HG03108 (cell line): ENCODE measurements at regions not wholly inside any gene's neighbourhood (a gene's known extent, or its start where the extent isn't known, plus 50 kb on each side); places are given as distances from the start of the nearest gene placed in this dataset.
"Not testable (repeated sequence)": the region's sequence is repeated elsewhere in the genome, so short reads cannot be mapped to it uniquely, and the experiment has no call there.

Experiments
- ATAC-seq: cut with Tn5 transposase; IDR thresholded peaks from one replicate; pipeline ENCODE4 v1.9.1; 2021; ENCODE audit warnings: moderate library complexity; ENCODE audit not compliant: unreplicated experiment

GRCh38 chr6:82506526-82506925, 142.9 kb downstream of the TPBG start:
- ATAC-seq: no peak

DNA sequence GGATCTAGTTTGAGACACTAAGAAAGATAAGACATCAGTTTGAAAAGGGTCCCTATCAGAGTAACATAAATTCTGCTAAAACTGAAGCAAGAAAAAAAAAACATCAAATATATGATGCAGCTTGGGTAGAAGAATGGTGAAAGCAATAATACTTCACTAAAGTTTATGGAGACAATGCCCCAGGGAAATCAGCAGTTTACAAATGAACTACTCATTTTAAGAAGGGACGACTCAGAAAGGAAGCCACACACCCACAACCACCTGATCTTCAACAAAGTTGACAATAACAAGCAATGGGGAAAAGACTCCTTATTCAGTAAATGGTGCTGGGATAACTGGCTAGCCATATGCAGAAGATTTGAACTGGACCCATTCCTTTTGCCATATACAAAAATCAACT, 143.5 kb downstream of the TPBG start:
- no peak for ATAC-seq

GRCh38 chr6:82511546-82511945, 147.9 kb downstream of the TPBG start:
- ATAC-seq: no peak

GRCh38 chr6:82517896-82518295, 154.3 kb downstream of the TPBG start:
- ATAC-seq: not testable (repeated sequence)

- ATAC-seq: no peak
Observed at GRCh38 chr6:82521369-82521768, 157.8 kb downstream of the TPBG start.

- no peak for ATAC-seq
Observed at GRCh38 chr6:82521861-82522260, 158.2 kb downstream of the TPBG start.

GRCh38 chr6:82524031-82524430, 160.4 kb downstream of the TPBG start:
- no peak for ATAC-seq

DNA sequence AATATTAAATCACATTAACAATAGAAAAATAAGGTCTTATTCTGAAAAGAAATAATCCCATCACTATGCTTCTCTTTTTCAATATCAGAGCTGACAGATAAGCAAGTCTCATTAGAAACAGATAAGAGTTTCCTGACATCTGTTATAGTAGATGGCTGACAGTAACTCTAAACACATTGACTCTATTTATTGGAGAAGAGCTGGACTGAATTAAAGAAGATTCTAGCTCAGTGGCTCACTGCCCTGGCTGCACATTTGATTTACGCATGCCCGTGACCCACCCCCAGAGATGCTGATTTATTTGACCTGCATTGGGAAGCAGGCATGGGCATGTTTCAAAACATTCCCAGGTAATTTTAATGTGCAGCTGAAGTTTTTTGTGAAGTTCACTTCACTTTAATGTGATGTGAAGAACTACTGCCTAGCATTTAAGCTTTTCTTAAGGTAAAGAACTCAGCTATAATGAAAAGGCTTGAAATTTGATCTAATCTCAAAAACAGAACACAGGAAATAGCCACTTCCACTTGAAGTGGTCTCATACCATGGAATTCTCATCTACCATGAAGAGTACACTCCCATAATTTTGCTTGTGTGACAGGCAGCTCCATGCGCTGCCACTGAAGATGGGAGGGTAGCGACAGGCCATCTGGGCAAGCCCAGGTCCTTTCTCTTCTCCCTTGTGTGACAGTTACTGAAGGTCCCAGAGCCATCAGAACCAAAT, 162.3 kb downstream of the TPBG start:
- no peak for ATAC-seq

- not testable (repeated sequence) for ATAC-seq
Observed at GRCh38 chr6:82529960-82530460, 166.4 kb downstream of the TPBG start.

GRCh38 chr6:82534876-82535275, 171.3 kb downstream of the TPBG start:
- ATAC-seq: no peak

- ATAC-seq: not testable (repeated sequence)
Observed at GRCh38 chr6:82549480-82549879, 185.9 kb downstream of the TPBG start.

- not testable (repeated sequence) for ATAC-seq
Observed at GRCh38 chr6:82551311-82551710, 187.7 kb downstream of the TPBG start.

DNA sequence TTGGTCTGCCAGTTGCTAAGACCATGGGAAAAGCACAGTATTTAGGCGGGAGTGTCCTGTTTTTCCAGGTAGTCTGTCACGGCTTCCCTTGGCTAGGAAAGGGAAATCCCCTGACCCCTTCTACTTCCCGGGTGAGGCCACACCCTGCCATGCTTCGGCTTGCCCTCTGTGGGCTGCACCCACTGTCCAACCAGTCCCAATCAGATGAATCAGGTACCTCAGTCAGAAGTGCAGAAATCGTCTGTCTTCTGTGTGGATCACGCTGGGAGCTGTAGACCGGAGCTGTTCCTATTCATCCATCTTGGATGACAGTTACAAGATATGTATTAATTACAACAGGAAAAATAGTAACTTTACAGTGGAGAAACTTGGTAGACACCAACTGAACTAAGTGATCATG, 188.2 kb downstream of the TPBG start:
- ATAC-seq: no peak

- ATAC-seq: no peak
Observed at GRCh38 chr6:82553863-82554531, 190.4 kb downstream of the TPBG start.

DNA sequence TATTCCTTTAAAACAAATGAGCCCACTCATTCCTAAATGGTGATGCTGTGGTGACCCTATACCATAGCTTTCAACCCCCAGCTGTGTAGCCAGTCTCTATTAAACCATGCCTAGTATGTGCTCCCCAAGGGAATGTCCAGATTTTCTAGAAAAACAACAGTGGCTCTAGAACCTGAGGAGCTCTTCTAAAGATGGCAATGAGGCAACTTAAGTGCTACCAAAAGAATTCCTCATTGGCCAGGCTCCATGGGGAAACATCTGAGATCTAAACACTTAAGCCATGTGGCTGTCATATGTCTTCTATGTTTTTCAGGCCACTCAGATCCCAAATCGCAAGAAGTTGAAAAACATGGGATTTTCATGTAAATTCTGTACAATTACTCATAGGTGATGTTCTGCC, 191.0 kb downstream of the TPBG start:
- ATAC-seq: no peak

- ATAC-seq: no peak
Observed at GRCh38 chr6:82555801-82556200, 192.2 kb downstream of the TPBG start.

DNA sequence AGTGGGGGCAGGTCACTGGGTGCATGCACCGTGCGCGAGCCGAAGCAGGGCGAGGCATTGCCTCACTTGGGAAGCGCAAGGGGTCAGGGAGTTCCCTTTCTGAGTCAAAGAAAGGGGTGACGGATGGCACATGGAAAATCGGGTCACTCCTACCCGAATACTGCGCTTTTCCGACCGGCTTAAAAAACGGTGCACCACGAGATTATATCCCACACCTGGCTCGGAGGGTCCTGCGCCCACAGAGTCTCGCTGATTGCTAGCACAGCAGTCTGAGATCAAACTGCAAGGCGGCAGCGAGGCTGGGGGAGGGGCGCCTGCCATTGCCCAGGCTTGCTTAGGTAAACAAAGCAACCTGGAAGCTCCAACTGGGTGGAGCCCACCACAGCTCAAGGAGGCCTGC, 194.9 kb downstream of the TPBG start:
- not testable (repeated sequence) for ATAC-seq

- no peak for ATAC-seq
Observed at GRCh38 chr6:82567621-82568020, 204.0 kb downstream of the TPBG start.

GRCh38 chr6:82568290-82568993, 204.8 kb downstream of the TPBG start:
- peak; percentile 62 for ATAC-seq

GRCh38 chr6:82569022-82569421, 205.4 kb downstream of the TPBG start:
- no peak for ATAC-seq

- ATAC-seq: no peak
Observed at GRCh38 chr6:82570083-82570482, 206.5 kb downstream of the TPBG start.

GRCh38 chr6:82571455-82571854, 207.8 kb downstream of the TPBG start:
- no peak for ATAC-seq
